Cerebellar cortex (tissue), 1 donor: ENCODE measurements at regions not wholly inside any gene's neighbourhood (a gene's known extent, or its start where the extent isn't known, plus 50 kb on each side); places are given as distances from the start of the nearest gene placed in this dataset.
"Not testable (repeated sequence)": the region's sequence is repeated elsewhere in the genome, so short reads cannot be mapped to it uniquely, and the experiment has no call there.

Source experiments
- DNase-seq: peaks from one replicate; pipeline ENCODE4 v3.0.0-alpha.2; 2015; ENCODE audit warnings: low spot score

DNA sequence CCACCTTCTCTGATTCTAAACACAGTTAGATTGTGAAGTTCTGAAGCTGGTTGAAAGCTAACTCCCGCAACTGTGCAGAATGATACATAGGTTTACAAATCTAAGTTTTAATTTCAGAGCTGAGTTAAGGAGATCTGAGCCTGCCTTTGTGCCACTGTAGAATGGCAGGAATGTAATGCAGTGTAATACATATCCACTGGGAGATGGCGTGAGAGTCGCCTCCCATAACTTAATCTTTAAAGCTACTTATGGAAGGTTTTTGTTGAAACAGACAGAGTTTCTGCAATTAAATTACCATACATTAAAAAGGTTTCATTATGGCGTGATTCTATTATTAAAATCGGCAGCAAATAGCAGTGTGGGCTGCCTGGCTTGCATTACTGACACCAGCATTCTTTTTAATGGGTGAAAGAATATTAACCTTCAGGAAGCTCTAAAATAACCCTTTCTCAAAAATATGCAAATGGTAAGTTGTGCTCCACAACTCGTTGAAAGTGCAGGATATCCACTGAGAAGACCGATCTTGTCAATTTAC lies 257.4 kb downstream of the OLFM4 start:
- no peak for DNase-seq

DNA sequence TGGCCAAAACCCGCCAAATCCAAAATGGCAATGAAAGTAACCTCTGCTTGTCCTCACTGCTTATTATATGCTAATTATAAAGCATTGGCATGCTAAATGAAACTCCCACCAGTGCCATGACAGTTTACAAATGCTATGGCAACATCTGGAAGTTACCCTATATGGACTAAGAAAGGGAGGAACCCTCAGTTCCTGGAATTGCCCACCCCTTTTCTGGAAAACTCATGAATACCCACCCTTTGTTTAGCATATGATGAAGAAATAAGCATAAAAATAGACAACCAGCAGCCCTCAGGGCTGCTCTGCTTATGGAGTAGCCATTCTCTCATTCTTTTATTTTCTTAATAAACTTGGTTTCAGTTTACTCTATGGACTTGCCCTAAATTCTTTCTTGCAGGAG lies 269.8 kb downstream of the OLFM4 start:
- DNase-seq: no peak

DNA sequence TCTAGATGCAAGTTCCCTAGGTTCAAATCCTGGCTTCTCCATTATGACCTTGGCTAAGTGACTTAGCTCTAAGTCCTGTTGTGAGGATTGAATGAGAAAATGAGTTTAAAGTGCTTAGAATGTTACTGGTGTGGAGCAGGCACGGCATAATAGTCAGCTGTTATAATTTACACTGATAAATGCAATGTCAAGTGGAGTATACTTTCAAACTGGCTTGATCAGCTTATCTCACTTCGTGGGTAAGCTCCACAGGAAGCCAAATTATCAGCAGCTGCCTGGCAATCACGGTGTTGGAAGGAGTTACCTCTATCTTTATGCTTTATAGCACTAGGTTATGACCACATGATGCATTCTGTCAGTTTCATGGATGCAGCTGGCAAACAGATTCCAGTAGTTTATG lies 272.8 kb downstream of the OLFM4 start:
- DNase-seq: no peak

DNA sequence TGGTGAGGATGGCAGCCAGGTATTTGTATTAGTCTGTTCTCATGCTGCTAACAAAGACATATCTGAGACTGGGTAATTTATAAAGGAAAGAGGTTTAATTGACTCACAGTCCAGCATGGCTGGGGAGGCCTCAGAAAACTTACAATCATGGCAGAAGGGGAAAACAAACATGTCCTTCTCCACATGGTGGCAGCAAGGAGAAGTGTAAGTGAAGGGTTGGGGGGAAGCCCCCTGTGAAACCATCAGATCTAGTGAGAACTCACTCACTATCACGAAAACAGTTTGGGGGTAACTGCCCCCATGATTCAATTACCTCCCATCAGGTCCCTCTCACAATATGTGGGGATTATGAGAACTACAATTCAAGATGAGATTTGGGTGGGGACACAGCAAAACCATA lies 276.8 kb downstream of the OLFM4 start:
- not testable (repeated sequence) for DNase-seq

DNA sequence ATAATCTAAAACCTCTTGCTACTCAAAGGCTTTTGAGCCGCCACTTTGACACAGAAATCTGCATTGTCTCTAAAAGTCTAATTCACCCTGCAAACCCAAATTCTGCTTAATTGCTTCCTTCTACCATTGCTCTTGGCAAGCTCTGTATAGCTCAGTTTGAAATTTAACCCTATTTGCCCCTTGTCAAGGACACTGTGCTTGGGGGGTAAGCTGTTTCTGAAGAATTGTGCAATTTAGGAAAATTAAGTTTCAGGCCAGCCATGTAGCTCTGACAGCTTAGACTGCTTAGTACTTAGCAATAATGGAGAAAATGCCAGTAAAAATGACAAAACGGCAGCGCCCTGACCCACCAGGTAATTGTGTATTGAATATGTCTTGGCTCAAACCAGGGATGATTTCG lies 282.2 kb downstream of the OLFM4 start:
- no peak for DNase-seq

DNA sequence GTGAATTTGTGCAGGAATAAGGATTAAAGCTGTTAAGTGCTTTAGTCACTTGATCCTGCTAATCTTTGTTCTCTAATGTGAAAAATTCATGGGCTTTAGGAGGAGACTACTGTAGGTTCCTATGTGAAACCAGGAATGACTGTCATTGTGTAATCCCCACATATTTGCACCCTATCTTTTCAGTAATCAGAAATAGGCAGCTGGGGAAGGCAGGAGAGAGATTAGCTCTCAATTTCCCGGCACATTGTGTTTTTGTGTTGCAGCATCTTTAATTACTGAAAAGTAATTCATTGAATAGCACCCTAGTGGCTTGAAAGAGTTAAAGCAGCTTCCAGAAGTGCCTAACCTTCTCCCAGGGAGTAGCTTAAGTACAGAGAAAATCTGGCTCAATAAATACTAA lies 282.9 kb downstream of the OLFM4 start:
- DNase-seq: no peak

DNA sequence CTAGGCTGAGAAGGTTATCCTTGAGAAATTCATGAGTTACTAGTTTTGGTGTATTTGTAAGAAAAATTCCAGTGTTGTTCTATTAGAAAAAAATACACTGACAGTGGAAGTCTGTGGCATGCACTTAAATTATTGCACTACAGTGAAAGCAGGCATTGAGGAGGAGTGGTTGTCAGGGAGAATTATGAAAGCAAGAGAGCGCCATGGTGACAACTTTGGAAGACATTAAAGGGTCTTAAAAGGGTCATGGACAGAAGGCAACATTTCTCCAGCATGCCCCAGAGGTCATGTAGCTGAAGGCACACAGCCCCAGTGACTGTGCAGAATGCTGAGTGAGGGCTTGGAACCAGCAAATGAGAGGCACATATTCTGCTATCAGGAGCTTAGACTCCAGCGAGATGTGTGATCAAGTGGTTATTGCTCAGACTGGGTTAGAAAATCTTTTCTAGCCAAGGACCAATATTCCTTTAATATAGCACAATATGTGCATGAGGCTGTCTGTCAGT lies 292.7 kb downstream of the OLFM4 start:
- DNase-seq: no peak

DNA sequence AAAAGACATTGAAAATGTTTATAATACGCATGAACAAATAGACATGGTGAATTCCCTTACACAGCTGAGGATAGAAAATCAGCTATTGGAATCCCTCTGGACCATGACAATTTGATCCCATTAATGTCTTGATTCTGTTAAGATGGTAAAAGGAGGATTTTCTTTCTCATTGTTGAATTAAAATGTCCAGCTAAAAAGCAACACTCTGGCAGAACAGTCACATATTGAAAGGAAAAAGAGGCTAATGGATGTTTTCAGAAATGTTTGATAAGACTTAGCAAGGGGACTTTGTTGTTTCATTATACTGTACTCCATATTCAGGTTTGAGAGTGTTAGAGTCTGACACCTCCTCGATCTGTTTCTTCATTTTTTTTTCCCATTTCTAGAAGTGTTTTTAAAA lies 296.0 kb downstream of the OLFM4 start:
- no peak for DNase-seq

DNA sequence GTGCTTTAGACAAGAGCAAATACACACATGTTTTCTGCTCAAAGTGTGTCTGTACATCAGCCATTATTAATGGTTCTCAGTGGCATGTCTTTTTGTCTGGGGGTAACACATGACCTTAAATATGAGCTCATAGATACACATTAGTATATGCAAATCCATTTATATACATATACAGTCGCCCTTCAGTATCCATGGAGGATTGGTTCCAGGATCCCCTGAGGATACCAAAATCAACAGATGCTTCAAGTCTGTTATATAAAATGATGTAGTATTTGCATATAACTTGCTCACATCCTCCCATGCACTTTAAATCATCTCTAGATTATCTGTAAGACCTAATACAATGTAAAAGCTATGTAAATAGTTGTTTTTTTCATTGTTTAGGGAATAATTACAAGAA lies 298.1 kb downstream of the OLFM4 start:
- DNase-seq: no peak

DNA sequence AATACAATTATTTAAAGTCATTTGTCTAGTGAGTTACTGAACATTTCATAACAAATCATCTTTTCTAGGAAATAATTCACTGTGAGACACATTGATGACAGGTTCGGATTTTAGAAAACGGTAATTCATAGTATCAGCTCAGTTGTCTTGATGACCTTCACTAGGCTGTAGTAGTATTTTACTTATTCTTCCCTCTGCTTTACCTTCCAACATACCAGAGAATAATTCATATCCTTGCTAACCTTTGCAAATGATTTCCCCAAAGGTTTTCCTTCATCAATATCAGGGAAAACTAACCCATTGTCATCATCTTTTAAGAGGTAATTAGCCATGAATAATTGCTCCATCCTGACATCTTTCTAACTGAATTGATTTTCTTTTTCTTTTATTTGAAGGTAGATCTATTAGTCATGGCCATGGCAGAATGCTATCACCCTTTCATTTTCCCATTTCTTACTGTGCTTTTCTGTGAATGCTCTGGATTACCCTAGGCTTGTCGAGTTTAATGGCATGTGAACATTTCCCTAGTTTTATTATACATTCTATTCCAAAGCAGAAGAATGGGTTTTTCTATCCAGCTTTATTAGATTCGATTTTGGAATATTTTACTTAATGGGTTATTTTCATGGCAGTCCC lies 299.2 kb downstream of the OLFM4 start:
- DNase-seq: no peak

DNA sequence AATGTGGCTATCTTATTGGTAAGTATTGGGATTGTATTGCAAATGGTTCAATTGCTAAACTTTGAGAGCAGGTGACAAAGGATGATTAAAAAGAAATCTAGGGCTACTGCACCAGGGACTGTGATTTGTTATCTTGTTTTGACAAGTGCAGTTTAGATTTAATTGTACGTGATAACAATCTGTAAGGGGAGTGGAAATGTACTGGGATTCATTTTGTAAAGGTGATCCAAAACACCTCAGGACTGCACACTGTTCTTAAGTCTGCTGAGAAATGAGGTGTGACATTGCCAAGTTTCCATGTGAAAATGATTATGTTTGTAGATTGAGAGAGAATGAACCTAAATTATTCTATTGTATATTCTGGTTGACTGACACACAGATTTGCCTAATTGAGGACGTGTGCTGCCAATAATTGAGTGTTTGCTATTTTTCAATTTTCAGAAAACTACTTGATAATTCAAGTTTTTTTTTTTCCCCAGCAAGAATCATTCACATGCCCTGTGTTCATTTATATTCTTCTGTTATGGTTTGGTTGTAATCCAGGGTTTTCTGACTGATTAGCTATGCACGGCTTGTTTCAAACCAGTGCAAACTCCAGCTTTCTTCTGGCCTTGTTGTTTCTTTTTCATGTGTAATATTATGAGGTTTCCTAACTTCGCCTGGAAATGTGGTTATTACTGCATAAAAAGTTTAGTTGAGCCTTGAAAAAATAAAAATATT lies 308.0 kb downstream of the OLFM4 start:
- peak; percentile 90 for DNase-seq

DNA sequence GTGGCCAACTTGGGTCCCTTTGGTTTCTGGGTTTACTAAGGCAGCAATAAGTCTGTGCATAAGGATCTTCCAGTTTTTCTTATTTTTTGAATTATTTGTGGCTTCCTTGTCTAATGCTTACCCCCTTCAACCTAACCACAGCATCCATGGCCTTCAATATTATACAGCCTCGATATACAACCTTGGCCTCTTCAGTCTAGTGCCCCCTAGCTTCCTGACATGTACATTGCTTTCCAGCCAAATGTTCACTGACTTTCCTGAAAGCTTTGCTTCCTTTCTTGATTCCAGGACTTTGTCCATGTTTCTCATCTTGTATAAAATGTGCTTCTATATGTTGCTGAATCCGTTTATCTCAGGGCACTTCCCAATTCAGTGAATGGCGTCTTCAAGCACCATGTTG lies 310.1 kb downstream of the OLFM4 start:
- DNase-seq: no peak

DNA sequence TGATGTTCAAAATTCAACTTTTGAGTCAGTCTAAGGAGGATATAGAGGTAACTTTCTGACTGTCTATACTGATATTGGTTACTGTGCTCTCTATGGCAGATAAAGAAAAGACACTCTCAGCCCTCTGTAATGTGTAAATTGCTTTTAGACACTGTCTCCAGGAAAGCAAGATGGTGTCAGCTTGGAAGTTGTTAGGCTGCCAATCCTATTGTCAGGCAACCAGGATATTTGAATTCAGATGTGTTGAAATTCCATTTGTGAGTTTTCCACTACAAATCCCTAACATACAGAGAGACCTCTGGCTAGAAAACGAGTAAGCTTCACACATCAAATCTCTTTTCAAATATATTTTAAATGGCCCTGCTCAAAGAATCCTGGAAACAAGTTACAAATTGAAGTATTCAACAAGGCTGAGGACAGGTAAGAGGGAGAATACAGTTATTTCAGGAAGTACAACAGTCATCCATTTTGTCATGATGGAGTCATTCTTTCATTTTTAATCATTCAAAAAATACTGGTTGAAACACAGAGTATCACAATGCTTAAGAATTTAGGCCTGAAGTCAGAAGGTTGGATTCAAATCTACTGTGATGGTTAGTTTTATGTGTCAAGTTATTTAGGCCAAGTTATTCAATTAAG lies 312.0 kb downstream of the OLFM4 start:
- no peak for DNase-seq

DNA sequence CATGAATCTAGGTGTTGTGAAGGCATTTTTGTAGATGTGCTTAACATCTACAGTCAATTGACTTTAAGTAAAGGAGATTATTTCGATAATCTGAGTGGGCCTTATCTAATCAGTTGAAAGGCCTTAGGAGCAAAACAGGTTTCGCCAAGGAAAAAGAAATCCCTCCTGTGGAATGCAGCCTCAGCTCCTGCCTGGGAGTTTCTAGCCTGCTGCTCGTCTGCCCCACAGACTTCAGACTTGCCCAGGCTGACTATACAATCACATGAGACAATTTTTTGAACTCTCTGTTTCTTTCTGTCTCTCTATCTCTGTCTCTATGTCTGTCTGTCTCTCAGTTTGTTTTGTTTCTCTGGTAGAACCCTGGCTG lies 312.5 kb downstream of the OLFM4 start:
- DNase-seq: no peak

DNA sequence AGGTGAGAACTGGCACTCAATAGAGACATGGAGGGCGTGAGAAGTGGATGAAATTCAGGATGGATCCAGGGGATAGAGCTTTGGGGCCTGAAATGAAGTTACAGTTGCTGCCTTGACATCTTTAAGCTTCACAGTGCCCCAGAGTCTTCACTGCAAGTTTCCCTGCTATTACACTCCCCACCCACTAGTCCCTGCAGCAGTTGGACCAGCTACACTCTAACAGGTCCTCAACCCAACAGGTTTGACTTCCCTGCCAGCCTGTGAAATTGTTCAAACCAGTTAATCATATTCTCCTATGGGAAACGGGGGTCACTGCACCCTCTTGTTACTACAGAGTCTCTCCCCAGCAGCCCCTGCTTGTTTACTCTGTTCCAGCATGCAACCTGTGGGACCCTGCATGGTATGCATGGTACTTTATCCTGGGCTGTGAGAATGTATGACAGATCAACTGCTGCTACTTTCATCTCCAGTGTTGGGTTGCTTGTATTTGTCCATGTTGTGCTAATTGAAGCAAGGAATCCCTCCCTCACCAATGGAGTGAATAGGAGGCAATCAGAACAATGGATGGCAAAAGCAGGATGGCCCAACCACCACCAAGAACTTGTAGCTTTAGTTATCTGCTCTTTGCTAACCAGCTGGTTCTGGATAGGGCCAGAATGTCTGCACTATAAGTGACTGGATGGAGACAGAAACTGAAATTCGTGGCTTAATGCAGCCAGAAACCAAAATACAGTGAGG lies 314.2 kb downstream of the OLFM4 start:
- DNase-seq: no peak

DNA sequence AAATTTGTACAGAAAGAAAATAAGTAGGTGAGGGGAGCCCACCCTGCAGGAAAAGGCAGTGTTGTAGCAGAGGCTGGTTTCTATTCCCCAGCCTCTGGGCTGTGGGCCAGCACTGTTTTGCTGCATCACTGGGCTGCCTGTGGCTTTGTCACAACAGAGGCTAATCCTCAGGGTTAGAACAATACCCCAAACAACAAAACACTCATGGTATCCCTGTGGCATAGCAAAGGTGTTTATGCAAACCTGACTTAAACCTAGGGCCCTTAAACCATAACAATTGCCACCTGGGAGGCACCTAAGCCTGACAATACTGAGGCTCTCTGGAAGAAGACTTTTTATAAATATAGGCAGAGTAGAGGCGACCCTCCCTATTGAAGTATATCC lies 314.7 kb downstream of the OLFM4 start:
- DNase-seq: peak; percentile 56

DNA sequence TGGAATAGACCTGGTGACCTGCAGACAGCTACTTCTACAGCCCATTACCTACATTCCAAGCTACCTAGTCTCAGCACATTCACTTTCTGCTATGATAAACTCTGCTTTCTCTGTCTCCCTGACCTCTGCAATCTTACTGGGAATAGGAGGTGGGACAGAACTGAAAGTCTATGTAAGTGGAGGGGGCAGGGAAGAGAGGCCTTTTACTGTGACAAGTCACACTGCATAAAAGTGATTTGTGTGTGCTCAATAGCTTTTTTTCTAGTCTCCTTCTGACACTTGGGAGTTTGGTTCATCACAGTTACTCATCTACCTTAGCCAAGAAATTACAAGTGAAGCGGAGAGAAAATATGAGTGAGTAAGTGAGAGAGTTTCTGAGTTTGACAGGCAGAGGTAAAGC lies 322.4 kb downstream of the OLFM4 start:
- no peak for DNase-seq

DNA sequence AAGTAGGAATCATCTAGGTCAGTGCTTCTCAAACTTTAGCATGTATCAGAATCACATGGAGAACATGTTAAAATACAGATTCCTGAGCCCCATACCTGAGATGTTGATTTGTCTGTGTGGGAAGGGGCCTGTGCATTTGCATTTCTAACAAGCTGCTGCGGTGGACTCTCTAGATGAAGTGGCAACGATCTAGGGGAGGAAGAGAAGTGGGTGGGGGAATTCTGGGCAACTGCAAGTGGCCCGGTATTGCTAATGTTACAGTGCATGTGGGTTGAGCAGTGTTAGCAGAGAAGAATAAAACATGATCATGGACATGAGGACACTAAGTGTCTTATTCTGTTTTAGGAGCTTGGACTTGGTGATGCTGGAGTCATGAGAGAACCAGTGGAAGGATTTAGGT lies 329.0 kb downstream of the OLFM4 start:
- no peak for DNase-seq

DNA sequence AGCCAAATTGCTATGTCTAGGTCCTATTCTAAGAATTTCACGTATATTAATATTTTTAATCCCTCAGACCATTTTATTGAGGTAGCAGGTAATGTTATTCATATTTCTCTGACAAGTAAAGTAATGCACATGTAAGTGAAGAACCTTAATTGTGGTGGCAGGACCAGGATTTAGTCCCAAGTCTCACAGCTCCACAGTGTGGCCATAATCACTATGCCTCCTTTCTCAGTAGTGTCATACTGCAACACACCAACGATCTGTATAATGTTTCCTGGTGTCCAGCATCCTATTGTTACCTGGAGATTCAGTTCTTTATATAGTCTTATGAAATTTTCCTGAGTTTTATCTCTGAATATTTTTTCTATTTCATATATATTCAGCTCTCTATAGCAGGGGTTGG lies 340.3 kb downstream of the OLFM4 start:
- peak; percentile 46 for DNase-seq

DNA sequence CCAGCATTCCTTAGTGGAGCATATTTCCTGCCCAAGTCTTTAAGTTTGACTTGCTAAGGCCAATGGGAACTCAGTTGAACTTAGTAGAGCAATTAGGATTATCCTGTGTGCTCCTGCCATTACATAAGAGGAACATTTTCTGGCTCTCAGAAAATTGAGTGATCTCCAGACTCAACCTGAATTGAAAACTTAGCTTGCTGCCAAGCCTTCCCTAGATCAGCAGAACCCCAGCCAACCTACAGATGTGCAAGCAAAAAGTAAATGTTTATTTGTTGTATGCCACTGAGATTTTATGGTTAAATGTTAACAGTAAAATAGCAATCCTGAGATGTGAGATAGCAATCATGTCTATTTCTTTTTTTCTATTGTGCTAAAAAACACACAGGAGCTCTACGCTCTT lies 350.9 kb downstream of the OLFM4 start:
- no peak for DNase-seq

DNA sequence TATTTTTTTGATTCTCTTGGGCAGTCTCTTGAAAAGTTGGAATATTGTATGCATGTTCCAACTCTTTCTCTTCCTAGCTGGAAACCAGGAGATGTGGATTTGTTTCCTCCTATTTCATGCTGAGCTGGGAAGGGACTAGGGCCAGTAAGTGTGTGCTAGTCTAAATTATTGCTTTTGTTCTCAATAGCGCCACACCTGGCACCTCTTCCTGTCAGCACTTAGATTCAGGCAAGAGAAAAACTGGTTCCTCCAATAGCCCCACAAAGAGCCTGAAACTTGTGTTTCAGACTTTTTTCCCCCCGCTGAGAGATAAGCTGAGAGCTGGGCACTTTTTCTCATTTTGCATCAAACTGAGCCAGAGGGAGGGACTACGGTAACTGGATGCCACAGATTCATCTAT lies 353.4 kb downstream of the OLFM4 start:
- DNase-seq: no peak

DNA sequence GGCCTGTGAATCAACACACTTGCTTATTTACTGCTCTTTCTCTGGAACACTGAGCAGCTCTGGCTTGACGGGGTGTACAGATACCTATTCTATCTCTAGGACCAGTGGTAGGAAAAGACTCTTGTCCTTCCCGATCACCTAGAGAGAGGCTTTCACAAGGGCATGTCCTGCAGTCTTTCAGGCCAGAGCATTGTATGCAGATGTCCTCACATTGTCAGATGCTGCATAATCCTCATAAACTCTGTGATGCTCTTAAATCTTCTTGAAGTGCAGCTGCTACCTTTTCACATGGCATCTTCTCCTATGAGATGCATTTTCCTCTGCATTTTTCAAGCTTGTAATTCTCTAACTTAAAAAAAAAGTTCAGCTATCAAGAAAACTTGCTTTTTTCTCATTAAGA lies 369.4 kb downstream of the OLFM4 start:
- DNase-seq: no peak

DNA sequence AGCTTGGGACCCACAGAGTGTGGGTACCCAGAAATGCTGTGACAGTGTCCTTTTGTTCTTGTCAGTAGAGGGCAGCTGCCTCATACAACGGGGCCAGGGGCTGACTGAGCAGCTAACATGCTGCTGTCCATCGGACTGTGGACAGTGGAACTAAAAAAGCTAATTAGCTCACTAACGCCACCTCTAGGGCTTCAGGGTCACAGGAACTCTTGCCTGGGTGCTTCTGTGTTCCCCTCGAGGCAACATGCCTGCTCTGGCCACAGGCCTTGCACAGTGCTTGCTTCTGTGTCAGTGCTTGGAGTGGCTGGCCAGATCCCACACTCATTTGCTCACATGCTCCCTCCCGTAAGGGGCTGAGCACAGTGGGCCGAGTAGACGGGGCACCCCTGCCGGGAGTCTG lies 377.0 kb downstream of the OLFM4 start:
- no peak for DNase-seq
